ENCODE measurements at regions not wholly inside any gene's neighbourhood (a gene's known extent, or its start where the extent isn't known, plus 50 kb on each side); places are given as distances from the start of the nearest gene placed in this dataset.

DNA sequence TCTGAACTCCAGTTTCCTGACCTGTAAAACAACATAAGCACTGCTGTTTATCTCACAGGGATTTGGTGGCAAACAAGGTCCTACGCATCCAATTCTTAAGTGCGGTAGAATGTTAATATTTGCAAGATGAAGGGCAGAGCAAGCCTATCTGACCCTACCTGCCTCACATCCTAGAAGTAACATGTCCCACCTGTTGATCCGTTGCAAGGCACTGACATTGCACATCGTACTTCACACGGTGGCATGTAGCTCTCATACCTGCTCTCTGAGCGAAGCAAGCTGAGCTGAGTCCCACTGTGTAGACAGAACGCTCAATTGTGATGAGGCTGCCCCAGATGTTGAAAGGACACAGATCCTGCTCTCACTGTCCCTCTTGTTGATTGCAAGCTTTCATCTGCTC, 154.7 kb upstream of the PDE10A start:
- H3K4me3 ChIP-seq (ENCODE audit: low read length): no peak overlapping the region
- TF ChIP-seq, protein P1, sequence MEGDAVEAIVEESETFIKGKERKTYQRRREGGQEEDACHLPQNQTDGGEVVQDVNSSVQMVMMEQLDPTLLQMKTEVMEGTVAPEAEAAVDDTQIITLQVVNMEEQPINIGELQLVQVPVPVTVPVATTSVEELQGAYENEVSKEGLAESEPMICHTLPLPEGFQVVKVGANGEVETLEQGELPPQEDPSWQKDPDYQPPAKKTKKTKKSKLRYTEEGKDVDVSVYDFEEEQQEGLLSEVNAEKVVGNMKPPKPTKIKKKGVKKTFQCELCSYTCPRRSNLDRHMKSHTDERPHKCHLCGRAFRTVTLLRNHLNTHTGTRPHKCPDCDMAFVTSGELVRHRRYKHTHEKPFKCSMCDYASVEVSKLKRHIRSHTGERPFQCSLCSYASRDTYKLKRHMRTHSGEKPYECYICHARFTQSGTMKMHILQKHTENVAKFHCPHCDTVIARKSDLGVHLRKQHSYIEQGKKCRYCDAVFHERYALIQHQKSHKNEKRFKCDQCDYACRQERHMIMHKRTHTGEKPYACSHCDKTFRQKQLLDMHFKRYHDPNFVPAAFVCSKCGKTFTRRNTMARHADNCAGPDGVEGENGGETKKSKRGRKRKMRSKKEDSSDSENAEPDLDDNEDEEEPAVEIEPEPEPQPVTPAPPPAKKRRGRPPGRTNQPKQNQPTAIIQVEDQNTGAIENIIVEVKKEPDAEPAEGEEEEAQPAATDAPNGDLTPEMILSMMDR (conservative IDR thresholded peaks at IDR 0.05; ENCODE audit: low read length): no peak
- no peak for DNase-seq (ENCODE audit: low read depth)

DNA sequence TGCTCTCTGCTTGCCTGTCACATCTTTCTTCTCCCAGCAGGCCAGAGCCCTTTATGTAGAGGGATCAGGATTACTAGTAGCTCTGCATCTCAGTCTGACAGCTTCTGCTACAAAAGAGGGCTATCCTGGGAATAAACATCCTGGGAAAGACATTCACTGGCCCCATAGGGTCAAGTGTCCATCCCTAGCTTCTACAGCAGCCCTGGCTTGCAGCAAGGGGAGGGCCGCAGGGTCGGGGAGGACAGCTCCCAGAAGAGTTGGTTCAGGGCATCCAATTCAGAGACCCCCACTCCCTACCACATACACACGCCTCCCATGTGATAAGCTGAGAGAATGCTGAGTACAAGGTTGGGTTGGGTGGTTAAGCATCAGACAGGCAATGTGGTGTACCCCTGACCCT, 154.1 kb upstream of the PDE10A start:
- H3K4me3 ChIP-seq (ENCODE audit: low read length): no peak overlapping the region
- no peak for DNase-seq (ENCODE audit: low read depth)
- TF ChIP-seq, protein P1 (conservative IDR thresholded peaks at IDR 0.05; ENCODE audit: low read length): no peak

DNA sequence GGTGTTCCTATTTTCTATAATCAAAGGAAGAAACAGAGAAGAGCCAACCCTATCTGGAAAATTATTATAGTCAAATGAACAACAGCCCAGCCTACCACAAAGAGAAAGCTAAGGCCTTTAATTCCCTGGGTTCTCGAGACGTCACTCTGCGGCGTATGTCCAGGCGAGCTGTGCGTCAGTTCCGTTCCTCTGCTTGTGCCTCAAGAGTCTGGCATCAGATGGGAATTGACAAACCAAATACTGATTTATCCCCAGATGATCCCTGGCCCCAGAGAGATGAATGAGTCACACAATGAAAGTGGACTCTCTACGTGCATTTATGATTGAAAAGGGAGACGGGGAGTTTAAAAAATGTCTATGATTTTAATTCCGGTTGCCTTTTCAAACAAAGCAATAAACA, 151.6 kb upstream of the PDE10A start:
- H3K4me3 ChIP-seq (ENCODE audit: low read length): no peak overlapping the region
- no peak for DNase-seq (ENCODE audit: low read depth)
- TF ChIP-seq, protein P1 (conservative IDR thresholded peaks at IDR 0.05; ENCODE audit: low read length): no peak

DNA sequence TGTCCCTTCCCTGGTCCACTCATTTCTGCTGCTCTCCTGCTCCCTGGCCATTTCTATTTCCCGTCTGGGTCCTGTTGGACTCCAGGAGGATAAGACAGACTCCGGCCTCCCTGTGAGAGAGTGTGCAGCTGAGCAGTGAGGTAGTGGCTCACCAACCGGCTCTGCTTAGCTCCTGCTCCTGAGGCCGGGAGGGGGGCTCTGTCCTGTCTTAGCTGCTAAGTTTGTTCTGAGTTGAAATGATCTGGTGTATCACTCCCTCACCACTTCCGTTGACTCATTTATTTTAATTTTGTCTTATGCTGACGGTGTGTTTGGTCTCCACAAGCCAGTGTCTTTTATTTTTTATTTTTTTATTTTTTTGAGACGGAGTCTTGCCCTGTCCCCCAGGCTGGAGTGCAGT, 148.5 kb upstream of the PDE10A start:
- no peak for DNase-seq (ENCODE audit: low read depth)
- TF ChIP-seq, protein P1 (conservative IDR thresholded peaks at IDR 0.05; ENCODE audit: low read length): no peak
- H3K4me3 ChIP-seq (ENCODE audit: low read length): no peak overlapping the region

GRCh38 chr6:165808021-165808420, 145.0 kb upstream of the PDE10A start:
- no peak overlapping the region for H3K4me3 ChIP-seq (ENCODE audit: low read length)
- DNase-seq (ENCODE audit: low read depth): no peak
- TF ChIP-seq, protein P1 (conservative IDR thresholded peaks at IDR 0.05; ENCODE audit: low read length): no peak

DNA sequence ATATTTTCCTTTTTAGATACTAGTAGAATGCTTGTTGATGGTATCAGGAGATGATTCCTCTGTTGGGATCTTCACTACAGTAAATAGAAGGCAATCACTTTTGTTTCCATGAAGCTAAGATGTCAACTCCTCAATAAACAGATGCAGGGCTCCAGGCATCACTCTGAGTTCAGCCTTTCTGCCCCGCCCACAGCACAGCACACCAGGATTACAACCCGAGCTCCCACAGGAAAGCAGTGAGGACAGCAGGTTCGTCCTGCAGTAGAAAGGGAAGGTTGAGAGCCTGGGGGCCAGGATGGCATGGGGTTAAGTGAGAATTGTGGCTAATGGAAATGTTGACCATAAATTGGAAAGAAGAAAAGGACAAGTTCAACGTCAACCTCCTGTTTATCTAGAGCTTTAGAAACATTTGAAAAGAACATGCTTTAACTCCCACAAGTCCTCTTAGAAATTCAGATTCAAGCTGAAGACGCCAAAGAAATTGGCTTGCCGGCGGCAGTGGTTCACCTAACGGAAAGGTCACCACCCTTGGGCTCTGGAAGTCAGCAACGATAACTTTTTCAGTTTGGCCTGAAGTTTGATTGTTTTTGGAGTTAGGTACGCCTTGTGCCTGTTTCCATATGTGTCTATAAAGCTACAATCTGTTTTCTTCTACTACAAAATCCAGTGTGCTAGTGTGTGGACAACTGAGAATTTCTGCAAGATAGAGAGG, 144.4 kb upstream of the PDE10A start:
- no peak overlapping the region for H3K4me3 ChIP-seq (ENCODE audit: low read length)
- TF ChIP-seq, protein P1 (conservative IDR thresholded peaks at IDR 0.05; ENCODE audit: low read length): no peak
- DNase-seq (ENCODE audit: low read depth): no peak

DNA sequence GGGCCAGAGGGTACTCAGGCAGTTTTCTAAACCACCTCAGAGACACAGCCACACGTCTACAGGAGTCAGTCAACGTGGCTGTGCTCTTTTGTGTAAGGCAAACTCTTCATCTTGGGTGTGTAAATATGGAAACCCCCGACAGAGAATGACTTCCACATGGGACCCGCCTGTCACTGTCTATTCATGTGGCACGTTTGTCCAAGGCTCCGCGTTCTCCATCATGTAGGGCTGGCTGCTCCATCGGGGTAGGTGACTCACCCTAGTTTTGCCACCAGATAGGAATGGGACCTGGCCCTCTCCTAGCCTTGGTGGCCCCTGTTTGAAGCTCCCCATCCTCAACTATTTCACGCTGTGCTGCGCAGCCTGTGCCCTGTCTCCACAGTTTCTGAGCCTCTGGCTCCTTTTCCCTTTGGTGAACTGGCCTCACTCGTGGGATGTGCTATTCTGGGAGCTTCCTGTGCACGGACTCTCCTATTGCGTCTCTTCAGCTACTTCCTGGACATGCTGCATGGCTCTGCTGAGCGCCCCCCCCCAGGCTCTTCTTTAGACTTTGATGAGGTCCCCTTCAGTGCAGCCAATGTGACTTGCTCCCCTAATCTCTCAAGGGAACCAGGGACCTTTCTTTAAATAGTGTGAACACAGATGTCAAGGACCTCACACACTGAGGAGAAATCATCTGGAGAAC, 143.2 kb upstream of the PDE10A start:
- no peak for DNase-seq (ENCODE audit: low read depth)
- TF ChIP-seq, protein P1 (conservative IDR thresholded peaks at IDR 0.05; ENCODE audit: low read length): no peak

More for the DNA sequence above, 143.2 kb upstream of the PDE10A start:
- no peak overlapping the region for H3K4me3 ChIP-seq (ENCODE audit: low read length)

All from AG10803 (cell line).